B cell (primary cell): ENCODE measurements at regions not wholly inside any gene's neighbourhood (a gene's known extent, or its start where the extent isn't known, plus 50 kb on each side); places are given as distances from the start of the nearest gene placed in this dataset.

Experiments used
- ATAC-seq: fragments of 200-7000 bp; cut with Tn5 transposase; one replicate; pipeline ENCODE4 v1.10.0; 2021; ENCODE audit warnings: low read depth, mild to moderate bottlenecking, moderate number of reproducible peaks, moderate library complexity
- CTCF ChIA-PET: fragments of 350-600 bp; sonication (Branson Sonifier 250); formaldehyde crosslinking; loops from one replicate; lab custom pipeline; 2021; ENCODE audit warnings: antibody characterized with exemption, inconsistent platforms; lab: Charles Lee
- POLR2A ChIA-PET: fragments of 350-600 bp; sonication (Branson Sonifier 250); formaldehyde crosslinking; loops from one replicate; lab custom pipeline; 2021; ENCODE audit warnings: antibody characterized with exemption; lab: Charles Lee
- DNase-seq: peaks from one replicate; pipeline ENCODE4 v3.0.0; 2013
- H2AFZ ChIP-seq: 2 replicates; pipeline ENCODE4 v1.6.1; 2012; ENCODE audit warnings: mild to moderate bottlenecking, low read depth, low read length; ENCODE audit not compliant: insufficient read depth, poor library complexity, severe bottlenecking
- H3K27ac ChIP-seq, 2 donors: 1 replicate in 1 of 2; 2 replicates in 1 of 2; pipeline ENCODE4 v1.5.1; 2012 to 2013; ENCODE audit warnings: low read length in 2 of 2, mild to moderate bottlenecking in 2 of 2, moderate library complexity in 1 of 2
- H3K27me3 ChIP-seq, 4 experiments: fragments of 200-600 bp in 1 of 4; sonication (generic) in 1 of 4; replicated peaks in 1 of 4; 1 replicate in 2 of 4; 2 replicates in 2 of 4; pipeline versions ENCODE4 v1.6.1 to v1.7.0; 2013 to 2016; ENCODE audit warnings: low read length in 3 of 4, mild to moderate bottlenecking in 2 of 4, mixed read lengths in 1 of 4, moderate library complexity in 1 of 4; ENCODE audit not compliant: insufficient read depth in 4 of 4, control insufficient read depth in 3 of 4; ENCODE audit errors: control extremely low read depth in 1 of 4
- H3K36me3 ChIP-seq, 2 experiments: replicated peaks in 1 of 2; 1 replicate in 1 of 2; 2 replicates in 1 of 2; pipeline versions ENCODE4 v1.6.1 to v1.7.1; 2013; ENCODE audit warnings: low read length in 1 of 2; ENCODE audit not compliant: insufficient read depth in 2 of 2, control insufficient read depth in 1 of 2; ENCODE audit errors: control extremely low read depth in 1 of 2, extremely low read depth in 1 of 2
- H3K4me1 ChIP-seq, 2 donors: fragments of 200-600 bp in 1 of 2; sonication (generic) in 1 of 2; 1 replicate in 1 of 2; 2 replicates in 1 of 2; pipeline versions ENCODE4 v1.5.1 to v1.6.1; 2013 to 2017; ENCODE audit warnings: low read length in 2 of 2; ENCODE audit not compliant: control insufficient read depth in 2 of 2, insufficient read depth in 2 of 2
- H3K4me2 ChIP-seq: replicated peaks from 2 replicates; pipeline ENCODE3; 2012; ENCODE audit warnings: mild to moderate bottlenecking, low read depth, low read length; ENCODE audit not compliant: poor library complexity, severe bottlenecking
- H3K4me3 ChIP-seq, 5 experiments: fragments of 200-600 bp in 1 of 5; sonication (generic) in 1 of 5; 1 replicate in 3 of 5; 2 replicates in 2 of 5; pipeline versions ENCODE4 v1.5.1 to v1.7.0; 2011 to 2016; ENCODE audit warnings: low read length in 4 of 5, mild to moderate bottlenecking in 4 of 5, low read depth in 2 of 5, control low read depth in 1 of 5, moderate library complexity in 1 of 5; ENCODE audit not compliant: insufficient read depth in 1 of 5; ENCODE audit errors: control extremely low read depth in 1 of 5, extremely low read depth in 1 of 5
- H3K79me2 ChIP-seq: fragments of 200-600 bp; sonication (generic); one replicate; pipeline ENCODE4 v1.6.0; 2016; ENCODE audit warnings: low read length; ENCODE audit not compliant: control insufficient read depth, insufficient read depth
- H3K9ac ChIP-seq: fragments of 200-600 bp; sonication (generic); 2 replicates; pipeline ENCODE4 v1.6.1; 2017; ENCODE audit warnings: mild to moderate bottlenecking, low read length, moderate library complexity
- H3K9me3 ChIP-seq, 3 donors: one replicate each; pipeline versions ENCODE4 v1.6.1 to v1.7.1; 2013; ENCODE audit warnings: low read length in 2 of 3; ENCODE audit not compliant: control insufficient read depth in 2 of 3, insufficient read depth in 1 of 3; ENCODE audit errors: control extremely low read depth in 1 of 3
- H4K20me1 ChIP-seq: 2 replicates; pipeline ENCODE4 v1.6.0; 2012; ENCODE audit warnings: mild to moderate bottlenecking, low read length; ENCODE audit not compliant: insufficient read depth, control insufficient read depth, poor library complexity, severe bottlenecking
- H3K27ac Mint-ChIP-seq: one replicate; pipeline ENCODE4 v1.8.0; 2021; ENCODE audit warnings: mixed read lengths
- H3K27me3 Mint-ChIP-seq: one replicate; pipeline ENCODE4 v1.8.0; 2021; ENCODE audit warnings: mixed read lengths
- H3K4me1 Mint-ChIP-seq: one replicate; pipeline ENCODE4 v1.8.0; 2021; ENCODE audit warnings: mixed read lengths
- H3K4me3 Mint-ChIP-seq: one replicate; pipeline ENCODE4 v1.8.0; 2021; ENCODE audit warnings: mixed read lengths
- H3K9me3 Mint-ChIP-seq: one replicate; pipeline ENCODE4 v1.8.0; 2022; ENCODE audit warnings: mixed read lengths; ENCODE audit not compliant: insufficient read depth
- EZH2 ChIP-seq: IDR thresholded peaks from 2 replicates; pipeline ENCODE4 v1.6.1; 2012; ENCODE audit warnings: borderline replicate concordance, low read depth, mild to moderate bottlenecking, moderate library complexity, low read length; ENCODE audit not compliant: insufficient read depth, poor library complexity, severe bottlenecking
- WGBS: methylation state at CpG from one replicate; pipeline ENCODE4 v1.1.5; 2013; ENCODE audit warnings: missing lambda C conversion rate; ENCODE audit not compliant: insufficient coverage; 5-methylcytosine and 5-hydroxymethylcytosine counted together
- intact Hi-C: fragments of 100-400 bp; cut with micrococcal nuclease; formaldehyde crosslinking; loops from one replicate; pipeline ENCODE4 v1.10.0; 2022
- TF ChIP-seq, protein P1 (sequence below): fragments of 200-600 bp; IDR thresholded peaks from one replicate; pipeline ENCODE4 v1.8.0; 2022; ENCODE audit warnings: antibody characterized with exemption, mild to moderate bottlenecking

DNA sequence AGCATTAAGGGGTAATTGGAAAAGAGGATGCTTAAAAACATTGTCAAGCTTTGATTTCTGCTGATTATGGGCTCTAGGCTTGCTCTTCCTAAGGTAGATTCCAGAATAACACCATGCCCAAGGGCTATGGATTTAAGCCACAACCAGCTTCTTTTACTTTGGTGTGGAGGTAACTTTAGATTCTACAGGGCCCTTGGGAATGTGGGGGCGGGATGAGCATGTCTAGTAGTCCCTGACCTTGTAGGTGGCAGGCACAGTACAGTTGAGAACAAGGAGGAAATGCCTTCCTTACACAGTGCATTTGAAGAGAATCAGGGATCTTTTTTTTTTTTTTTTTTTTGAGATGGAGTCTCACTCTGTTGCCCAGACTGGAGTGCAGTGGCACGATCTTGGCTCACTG, 364.2 kb downstream of the NYAP2 start:
- Mint-ChIP-seq H3K27ac (no peak overlapping the region), H3K27me3 (no peaks in the 10 kb centered on the region), H3K4me3 (no peak overlapping the region), H3K9me3 (no peaks in the 10 kb centered on the region), H3K4me1 (no peaks in the 10 kb centered on the region)
- Histone ChIP-seq H3K9ac (no peak overlapping the region), H2AFZ (no peak overlapping the region), H4K20me1 (no peaks in the 10 kb centered on the region), H3K4me3 (no peak overlapping the region), H3K4me2 (no peak overlapping the region), H3K27ac (no peak overlapping the region), H3K36me3 (no peaks in the 10 kb centered on the region), H3K27me3 (no peaks in the 10 kb centered on the region), H3K79me2 (no peaks in the 10 kb centered on the region), H3K9me3 (no peaks in the 10 kb centered on the region), H3K4me1 (no peaks in the 10 kb centered on the region)
- ATAC-seq: no peak
- DNase-seq: no peak
- POLR2A ChIA-PET: no interaction called here
- WGBS: 100% methylated on average over 1 of the region's 2 CpGs
- TF ChIP-seq, protein P1, sequence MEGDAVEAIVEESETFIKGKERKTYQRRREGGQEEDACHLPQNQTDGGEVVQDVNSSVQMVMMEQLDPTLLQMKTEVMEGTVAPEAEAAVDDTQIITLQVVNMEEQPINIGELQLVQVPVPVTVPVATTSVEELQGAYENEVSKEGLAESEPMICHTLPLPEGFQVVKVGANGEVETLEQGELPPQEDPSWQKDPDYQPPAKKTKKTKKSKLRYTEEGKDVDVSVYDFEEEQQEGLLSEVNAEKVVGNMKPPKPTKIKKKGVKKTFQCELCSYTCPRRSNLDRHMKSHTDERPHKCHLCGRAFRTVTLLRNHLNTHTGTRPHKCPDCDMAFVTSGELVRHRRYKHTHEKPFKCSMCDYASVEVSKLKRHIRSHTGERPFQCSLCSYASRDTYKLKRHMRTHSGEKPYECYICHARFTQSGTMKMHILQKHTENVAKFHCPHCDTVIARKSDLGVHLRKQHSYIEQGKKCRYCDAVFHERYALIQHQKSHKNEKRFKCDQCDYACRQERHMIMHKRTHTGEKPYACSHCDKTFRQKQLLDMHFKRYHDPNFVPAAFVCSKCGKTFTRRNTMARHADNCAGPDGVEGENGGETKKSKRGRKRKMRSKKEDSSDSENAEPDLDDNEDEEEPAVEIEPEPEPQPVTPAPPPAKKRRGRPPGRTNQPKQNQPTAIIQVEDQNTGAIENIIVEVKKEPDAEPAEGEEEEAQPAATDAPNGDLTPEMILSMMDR: no peak
- TF ChIP-seq EZH2: no peak
- CTCF ChIA-PET: no interaction called here
- intact Hi-C loops: no loop called here

DNA sequence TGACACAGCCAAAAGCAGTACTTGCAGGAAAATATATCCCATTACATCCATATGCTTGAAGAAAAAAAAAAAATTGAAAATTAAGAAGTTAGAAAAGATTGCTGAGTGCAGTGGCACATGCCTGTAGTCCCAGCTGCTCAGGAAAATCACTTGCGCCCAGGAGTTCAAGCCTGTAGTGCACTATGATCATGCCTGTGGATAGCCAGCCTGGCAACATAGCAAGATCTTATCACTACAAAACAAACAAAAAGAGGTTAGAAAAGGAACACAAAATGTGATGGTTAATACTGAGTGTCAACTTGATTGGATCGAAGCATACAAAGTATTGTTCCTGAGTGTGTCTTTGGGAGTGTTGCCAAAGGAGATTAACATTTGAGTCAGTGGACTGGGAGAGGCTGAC, 361.9 kb downstream of the NYAP2 start:
- no peak overlapping the region for H3K9ac ChIP-seq
- intact Hi-C loops: no loop called here
- WGBS: 83% methylated on average over 1 of the region's 2 CpGs
- Mint-ChIP-seq H3K27ac (no peak overlapping the region), H3K9me3 (no peaks in the 10 kb centered on the region), H3K27me3 (no peaks in the 10 kb centered on the region), H3K4me3 (no peak overlapping the region), H3K4me1 (no peaks in the 10 kb centered on the region)
- TF ChIP-seq, protein P1: no peak
- TF ChIP-seq EZH2: no peak
- no peaks in the 10 kb centered on the region for H3K4me1 ChIP-seq
- no peaks in the 10 kb centered on the region for H3K36me3 ChIP-seq
- DNase-seq: no peak
- no peaks in the 10 kb centered on the region for H4K20me1 ChIP-seq
- H3K79me2 ChIP-seq: no peaks in the 10 kb centered on the region
- H3K9me3 ChIP-seq: no peaks in the 10 kb centered on the region
- no peaks in the 10 kb centered on the region for H3K27me3 ChIP-seq
- CTCF ChIA-PET: no interaction called here
- no peak overlapping the region for H2AFZ ChIP-seq
- no peak overlapping the region for H3K4me2 ChIP-seq
- no peak overlapping the region for H3K4me3 ChIP-seq
- POLR2A ChIA-PET: no interaction called here
- no peak for ATAC-seq
- no peak overlapping the region for H3K27ac ChIP-seq
